Activated CD4-positive, alpha-beta T cell treated with anti-CD3 and anti-CD28 coated beads, Interleukin-2, amount 10 ng/mL, durations not matched to agents 24 days and 14 days (primary cell): ENCODE measurements at regions not wholly inside any gene's neighbourhood (a gene's known extent, or its start where the extent isn't known, plus 50 kb on each side); places are given as distances from the start of the nearest gene placed in this dataset.
"Not testable (repeated sequence)": the region's sequence is repeated elsewhere in the genome, so short reads cannot be mapped to it uniquely, and the experiment has no call there.

ENCODE experiments used
- DNase-seq: peaks from one replicate; pipeline ENCODE4 v3.0.0; 2022
- H3K27ac Mint-ChIP-seq: one replicate; pipeline ENCODE4 v1.8.0; 2022; ENCODE audit warnings: mild to moderate bottlenecking, mixed read lengths
- H3K27me3 Mint-ChIP-seq: one replicate; pipeline ENCODE4 v1.8.0; 2022; ENCODE audit warnings: mixed read lengths
- H3K36me3 Mint-ChIP-seq: one replicate; pipeline ENCODE4 v1.8.0; 2022; ENCODE audit warnings: low read depth, mild to moderate bottlenecking, mixed read lengths
- H3K4me1 Mint-ChIP-seq: one replicate; pipeline ENCODE4 v1.8.0; 2021; ENCODE audit warnings: mixed read lengths
- H3K4me3 Mint-ChIP-seq: one replicate; pipeline ENCODE4 v1.8.0; 2022; ENCODE audit warnings: mild to moderate bottlenecking, moderate library complexity, mixed read lengths
- H3K9me3 Mint-ChIP-seq: one replicate; pipeline ENCODE4 v1.8.0; 2021; ENCODE audit warnings: mixed read lengths
- intact Hi-C: fragments of 100-400 bp; cut with micrococcal nuclease; formaldehyde crosslinking; loops from one replicate; pipeline ENCODE4 v1.15.1; 2023

- Mint-ChIP-seq H3K36me3 (no peaks in the 10 kb centered on the region), H3K9me3 (no peaks in the 10 kb centered on the region), H3K27me3 (peaks cover 1% of the 10 kb centered on the region), H3K4me1 (no peaks in the 10 kb centered on the region), H3K4me3 (no peak overlapping the region), H3K27ac (no peak overlapping the region)
- intact Hi-C loops: no loop called here
- no peak for DNase-seq
Measured at GRCh38 chr4:53885668-53886067, 178.7 kb downstream of the CHIC2 start.

- H3K36me3 Mint-ChIP-seq, H3K4me3 Mint-ChIP-seq, H3K27ac Mint-ChIP-seq, H3K27me3 Mint-ChIP-seq, H3K9me3 Mint-ChIP-seq, intact Hi-C loops, DNase-seq, H3K4me1 Mint-ChIP-seq: not testable (repeated sequence)
Measured at GRCh38 chr4:53877096-53877495, 187.3 kb downstream of the CHIC2 start.

- no peak for DNase-seq
- Mint-ChIP-seq H3K36me3 (no peaks in the 10 kb centered on the region), H3K4me3 (no peak overlapping the region), H3K27ac (no peak overlapping the region), H3K9me3 (no peaks in the 10 kb centered on the region), H3K27me3 (no peaks in the 10 kb centered on the region), H3K4me1 (no peaks in the 10 kb centered on the region)
- intact Hi-C loops: no loop called here
Measured at GRCh38 chr4:53866055-53866454, 198.3 kb downstream of the CHIC2 start.

GRCh38 chr4:53865054-53865453 lies 199.4 kb downstream of the CHIC2 start:
- no peak overlapping the region for H3K27ac Mint-ChIP-seq
- H3K27me3 Mint-ChIP-seq: peaks cover 6% of the 10 kb centered on the region
- H3K4me1 Mint-ChIP-seq: no peaks in the 10 kb centered on the region
- no peak for DNase-seq
- no peaks in the 10 kb centered on the region for H3K36me3 Mint-ChIP-seq
- H3K4me3 Mint-ChIP-seq: no peak overlapping the region
- intact Hi-C loops: no loop called here
- no peaks in the 10 kb centered on the region for H3K9me3 Mint-ChIP-seq

GRCh38 chr4:53863736-53864365 lies 200.6 kb downstream of the CHIC2 start:
- Mint-ChIP-seq H3K9me3 (no peaks in the 10 kb centered on the region), H3K4me3 (no peak overlapping the region), H3K27ac (no peak overlapping the region), H3K36me3 (no peaks in the 10 kb centered on the region), H3K4me1 (no peaks in the 10 kb centered on the region), H3K27me3 (peaks cover 7% of the 10 kb centered on the region)
- intact Hi-C loops: no loop called here
- no peak for DNase-seq

- intact Hi-C loops: no loop called here
Measured at GRCh38 chr4:53863158-53863557, 201.2 kb downstream of the CHIC2 start.

GRCh38 chr4:53861856-53862610 lies 202.4 kb downstream of the CHIC2 start:
- Mint-ChIP-seq H3K36me3 (no peaks in the 10 kb centered on the region), H3K27me3 (peaks cover 7% of the 10 kb centered on the region), H3K4me1 (no peaks in the 10 kb centered on the region), H3K9me3 (no peaks in the 10 kb centered on the region), H3K4me3 (no peak overlapping the region), H3K27ac (no peak overlapping the region)
- no peak for DNase-seq
- intact Hi-C loops: no loop called here

More at GRCh38 chr4:53863158-53863557, 201.2 kb downstream of the CHIC2 start:
- H3K4me1 Mint-ChIP-seq: no peaks in the 10 kb centered on the region
- DNase-seq: no peak
- H3K36me3 Mint-ChIP-seq: no peaks in the 10 kb centered on the region
- H3K27ac Mint-ChIP-seq: no peak overlapping the region
- peaks cover 7% of the 10 kb centered on the region for H3K27me3 Mint-ChIP-seq
- no peak overlapping the region for H3K4me3 Mint-ChIP-seq
- H3K9me3 Mint-ChIP-seq: no peaks in the 10 kb centered on the region

- H3K4me3 Mint-ChIP-seq: no peak overlapping the region
- no peak overlapping the region for H3K27ac Mint-ChIP-seq
- intact Hi-C loops: no loop called here
- peaks cover 7% of the 10 kb centered on the region for H3K27me3 Mint-ChIP-seq
- H3K36me3 Mint-ChIP-seq: no peaks in the 10 kb centered on the region
- no peaks in the 10 kb centered on the region for H3K9me3 Mint-ChIP-seq
- H3K4me1 Mint-ChIP-seq: no peaks in the 10 kb centered on the region
- no peak for DNase-seq
Measured at GRCh38 chr4:53859305-53859704, 205.1 kb downstream of the CHIC2 start.

- no peaks in the 10 kb centered on the region for H3K9me3 Mint-ChIP-seq
- no peak for DNase-seq
- intact Hi-C loops: no loop called here
- no peak overlapping the region for H3K27ac Mint-ChIP-seq
- H3K4me1 Mint-ChIP-seq: no peaks in the 10 kb centered on the region
- peaks cover 7% of the 10 kb centered on the region for H3K27me3 Mint-ChIP-seq
- no peak overlapping the region for H3K4me3 Mint-ChIP-seq
- H3K36me3 Mint-ChIP-seq: no peaks in the 10 kb centered on the region
Measured at GRCh38 chr4:53858744-53859143, 205.7 kb downstream of the CHIC2 start.

GRCh38 chr4:53855581-53856250 lies 208.7 kb downstream of the CHIC2 start:
- no peak overlapping the region for H3K4me3 Mint-ChIP-seq
- intact Hi-C loops: no loop called here

GRCh38 chr4:53854991-53855568 lies 209.3 kb downstream of the CHIC2 start:
- no peak for DNase-seq
- H3K27me3 Mint-ChIP-seq: peaks cover 1% of the 10 kb centered on the region
- intact Hi-C loops: no loop called here
- H3K36me3 Mint-ChIP-seq: no peaks in the 10 kb centered on the region
- H3K4me1 Mint-ChIP-seq: no peaks in the 10 kb centered on the region
- no peaks in the 10 kb centered on the region for H3K9me3 Mint-ChIP-seq
- H3K27ac Mint-ChIP-seq: no peak overlapping the region
- H3K4me3 Mint-ChIP-seq: no peak overlapping the region

More at GRCh38 chr4:53855581-53856250, 208.7 kb downstream of the CHIC2 start:
- Mint-ChIP-seq H3K9me3 (no peaks in the 10 kb centered on the region), H3K36me3 (no peaks in the 10 kb centered on the region), H3K4me1 (no peaks in the 10 kb centered on the region), H3K27ac (no peak overlapping the region), H3K27me3 (peaks cover 5% of the 10 kb centered on the region)
- no peak for DNase-seq

GRCh38 chr4:53852343-53852742 lies 212.1 kb downstream of the CHIC2 start:
- intact Hi-C loops: no loop called here
- H3K27ac Mint-ChIP-seq: no peak overlapping the region
- no peaks in the 10 kb centered on the region for H3K27me3 Mint-ChIP-seq
- H3K36me3 Mint-ChIP-seq: no peaks in the 10 kb centered on the region
- no peaks in the 10 kb centered on the region for H3K9me3 Mint-ChIP-seq
- no peak overlapping the region for H3K4me3 Mint-ChIP-seq
- H3K4me1 Mint-ChIP-seq: no peaks in the 10 kb centered on the region
- no peak for DNase-seq

- no peak for DNase-seq
- Mint-ChIP-seq H3K36me3 (no peaks in the 10 kb centered on the region), H3K4me3 (no peak overlapping the region), H3K27ac (no peak overlapping the region), H3K4me1 (no peaks in the 10 kb centered on the region), H3K27me3 (no peaks in the 10 kb centered on the region), H3K9me3 (no peaks in the 10 kb centered on the region)
- intact Hi-C loops: no loop called here
Measured at GRCh38 chr4:53847965-53848364, 216.4 kb downstream of the CHIC2 start.

- intact Hi-C loops: no loop called here
- Mint-ChIP-seq H3K27me3 (peaks cover 2% of the 10 kb centered on the region), H3K9me3 (peaks cover 5% of the 10 kb centered on the region), H3K36me3 (no peaks in the 10 kb centered on the region), H3K4me1 (no peaks in the 10 kb centered on the region), H3K27ac (no peak overlapping the region), H3K4me3 (no peak overlapping the region)
- no peak for DNase-seq
Measured at GRCh38 chr4:53844551-53844950, 219.9 kb downstream of the CHIC2 start.
